NOMO-1 treated with DMSO at 0.1 percent for 48 hours (cell line): ENCODE measurements at regions not wholly inside any gene's neighbourhood (a gene's known extent, or its start where the extent isn't known, plus 50 kb on each side); places are given as distances from the start of the nearest gene placed in this dataset.
A peak's percentile ranks its signal among the peaks of the same experiment; 100 is the strongest.

Experiments used
- DNase-seq: peaks from one replicate; lab custom pipeline; 2025; ENCODE audit not compliant: unreplicated experiment; lab: John Stamatoyannopoulos, UW

DNA sequence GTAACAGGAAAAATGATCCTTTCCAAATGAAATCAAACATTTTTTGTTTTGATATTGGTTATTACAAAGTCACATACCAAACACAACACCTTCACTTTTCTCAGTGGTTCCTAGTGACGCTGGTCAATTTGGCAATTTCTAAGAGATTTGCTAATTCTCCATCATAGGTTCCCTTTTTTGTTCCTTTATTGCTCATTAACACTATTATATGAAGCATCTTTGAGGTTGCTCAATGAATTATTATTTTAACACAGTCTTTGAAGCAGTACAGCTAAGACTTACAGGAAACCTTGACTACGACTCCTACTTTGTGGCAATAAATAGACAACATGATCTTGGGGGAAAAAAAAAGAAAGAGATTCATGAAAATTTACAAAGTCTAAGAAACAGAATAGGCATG, 152.2 kb upstream of the VRK2 start:
- DNase-seq, result peak; percentile 51

DNA sequence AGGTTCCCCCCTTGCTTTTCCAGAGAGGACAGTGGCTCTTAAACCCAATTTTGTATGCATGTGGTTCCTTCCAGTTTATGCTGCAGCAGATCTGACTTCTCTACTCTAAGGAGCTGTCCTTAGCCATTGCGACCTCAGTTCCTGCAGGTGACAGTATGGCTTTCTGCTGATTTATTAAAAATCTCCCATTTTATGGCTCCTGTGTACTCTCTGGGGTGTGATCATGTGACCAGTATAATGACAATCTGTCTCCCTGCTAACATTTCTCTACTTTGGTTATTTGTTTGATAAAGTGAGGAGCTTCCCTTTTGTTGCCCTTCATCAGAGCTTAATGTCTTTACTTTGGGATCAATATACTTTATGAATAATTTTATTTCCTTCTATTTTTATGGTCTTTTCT, 148.7 kb upstream of the VRK2 start:
- DNase-seq, result no peak

DNA sequence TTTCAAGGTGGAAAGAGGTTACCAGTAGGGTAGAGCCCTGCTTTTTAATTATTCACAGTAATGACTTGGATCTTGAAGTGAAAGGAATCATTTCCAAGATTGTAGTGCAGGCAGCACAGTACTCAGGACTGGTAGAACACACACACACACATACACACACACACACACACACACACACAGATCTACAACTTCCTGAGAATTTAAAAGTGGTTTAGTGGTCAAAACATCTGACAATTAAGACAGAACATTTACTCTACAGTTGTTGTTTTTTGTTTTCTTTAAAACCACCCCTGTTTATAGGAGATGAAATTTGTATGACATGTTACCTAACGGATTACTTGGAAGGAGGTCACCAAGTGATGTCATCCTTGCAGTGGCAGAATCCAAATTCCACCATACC, 146.7 kb upstream of the VRK2 start:
- no peak for DNase-seq

DNA sequence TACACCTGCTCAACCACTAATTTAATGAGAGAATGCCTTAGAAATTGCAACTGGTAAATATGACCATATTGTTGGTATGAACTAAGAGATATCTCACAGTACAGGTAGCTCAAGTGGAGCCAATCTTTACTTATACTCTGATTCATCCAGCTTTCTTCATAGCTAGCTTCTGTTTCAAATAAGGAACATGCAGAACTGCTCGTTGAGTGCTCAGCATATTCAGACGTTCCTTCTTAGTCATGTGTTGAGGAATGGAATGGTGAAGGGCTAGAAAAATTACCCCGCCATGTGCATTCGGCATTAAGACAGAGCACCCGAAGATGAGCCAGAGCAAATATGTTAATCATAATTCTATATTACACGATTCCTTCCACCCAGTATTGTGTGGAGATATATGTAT, 144.0 kb upstream of the VRK2 start:
- no peak for DNase-seq

DNA sequence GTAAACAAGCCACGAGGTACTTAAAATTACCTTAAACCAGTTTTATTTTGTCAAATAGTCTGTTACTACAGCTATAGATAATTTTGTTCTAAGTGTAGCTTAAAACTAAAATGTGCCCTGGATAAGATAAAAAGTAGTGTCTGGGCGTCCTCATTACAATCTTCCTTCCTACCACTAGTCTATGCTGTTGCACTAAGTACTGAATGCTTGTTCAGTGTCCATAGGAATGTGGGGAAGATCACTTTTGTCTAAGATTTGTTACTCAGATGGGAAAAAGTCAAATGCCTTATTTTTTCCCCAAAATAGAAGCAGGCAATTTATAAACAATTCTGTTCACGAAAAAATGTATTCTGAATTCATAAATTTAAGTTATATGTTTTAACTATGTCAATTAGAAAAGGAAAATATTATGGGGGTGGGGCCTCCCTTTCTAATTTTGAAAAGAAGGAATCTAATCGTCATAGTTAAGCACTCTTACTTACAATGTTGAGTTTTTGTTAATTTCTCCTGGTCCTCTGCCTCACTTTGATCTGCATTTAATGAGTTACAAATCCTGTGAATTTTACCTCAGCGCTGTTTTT, 140.4 kb upstream of the VRK2 start:
- DNase-seq, result peak; percentile 50

DNA sequence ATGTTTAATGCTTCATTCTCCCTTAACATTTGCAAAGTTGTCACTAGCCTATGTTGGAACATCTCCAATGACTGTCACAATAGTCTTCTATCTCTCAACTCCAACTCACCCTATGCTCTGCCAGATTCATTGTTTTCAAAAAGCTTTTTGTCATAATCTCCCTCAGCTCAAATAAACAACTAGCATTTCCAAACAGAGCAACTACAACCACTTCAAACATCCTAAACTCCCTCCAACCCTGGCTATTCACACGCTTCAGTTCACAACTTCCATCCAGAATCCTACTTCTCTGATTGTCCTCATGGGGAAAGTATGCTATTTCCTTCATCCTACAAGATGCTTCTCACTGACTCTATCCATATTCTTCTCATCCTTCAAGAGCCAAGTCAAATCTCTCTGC, 139.2 kb upstream of the VRK2 start:
- no peak for DNase-seq

DNA sequence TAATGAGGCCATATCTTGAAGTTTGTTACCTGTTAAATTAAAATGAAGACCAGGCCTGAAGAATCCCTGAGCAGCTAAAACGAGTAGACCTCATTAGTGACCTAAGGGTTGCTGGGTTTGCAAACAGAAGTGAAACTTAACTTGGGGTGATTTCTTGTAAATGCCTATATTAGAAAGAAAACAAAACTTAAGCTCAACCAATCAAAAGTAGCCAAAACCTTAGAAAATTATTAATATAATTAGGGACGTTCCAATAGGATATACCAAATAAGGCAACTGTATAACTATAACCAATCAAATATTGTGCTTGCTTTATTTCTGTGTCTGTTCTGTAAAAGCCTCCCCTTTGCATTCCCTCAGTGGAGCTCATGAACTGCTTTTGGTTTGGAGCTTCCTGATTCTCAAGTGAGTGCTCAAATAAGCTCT, 137.9 kb upstream of the VRK2 start:
- no peak for DNase-seq

DNA sequence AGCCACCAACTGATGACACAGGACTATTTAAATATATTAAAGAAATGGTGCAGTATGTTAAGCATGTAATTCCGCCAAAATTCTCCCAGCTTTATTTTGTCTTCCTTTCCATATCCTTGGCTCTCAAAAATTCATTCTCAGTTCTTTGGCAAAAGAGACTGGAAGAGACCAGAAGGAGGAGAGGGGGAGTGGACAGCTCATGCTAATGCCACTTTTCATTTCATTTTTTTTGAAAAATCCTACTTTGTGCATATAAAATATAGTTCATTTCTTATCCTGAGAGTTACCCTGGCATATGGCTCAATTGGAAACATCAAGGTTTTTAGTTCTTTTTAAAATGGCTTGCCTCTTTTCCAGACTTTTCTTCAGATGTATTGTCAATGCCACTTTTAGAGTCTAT, 128.5 kb upstream of the VRK2 start:
- DNase-seq, result no peak

DNA sequence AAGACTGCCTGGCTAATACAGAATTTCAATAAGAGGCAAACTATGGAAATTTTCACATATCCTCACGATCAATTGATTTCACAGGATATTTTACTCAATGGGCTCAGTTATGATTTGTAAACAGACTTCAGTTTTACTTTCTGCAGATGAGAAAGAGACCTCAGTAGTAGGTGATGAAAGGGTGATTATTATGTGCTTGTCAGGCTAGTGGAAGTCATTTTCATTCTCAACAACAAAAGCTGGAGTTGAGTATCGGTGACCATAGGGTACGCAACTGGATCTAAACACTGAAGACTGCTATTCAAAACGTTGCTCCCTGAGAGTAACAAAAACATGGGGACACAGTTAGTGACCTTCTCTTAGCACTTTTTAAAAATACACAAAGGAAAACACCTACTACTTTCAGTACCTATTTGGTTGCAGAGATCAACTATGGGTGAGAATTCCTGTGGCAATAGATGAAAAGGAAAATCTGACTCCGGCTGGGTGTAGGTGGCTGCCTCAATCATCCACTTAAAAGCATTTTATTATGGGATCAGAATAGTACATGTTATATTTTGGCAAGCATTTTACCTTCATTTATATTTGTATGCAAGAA, 126.2 kb upstream of the VRK2 start:
- DNase-seq, result no peak

DNA sequence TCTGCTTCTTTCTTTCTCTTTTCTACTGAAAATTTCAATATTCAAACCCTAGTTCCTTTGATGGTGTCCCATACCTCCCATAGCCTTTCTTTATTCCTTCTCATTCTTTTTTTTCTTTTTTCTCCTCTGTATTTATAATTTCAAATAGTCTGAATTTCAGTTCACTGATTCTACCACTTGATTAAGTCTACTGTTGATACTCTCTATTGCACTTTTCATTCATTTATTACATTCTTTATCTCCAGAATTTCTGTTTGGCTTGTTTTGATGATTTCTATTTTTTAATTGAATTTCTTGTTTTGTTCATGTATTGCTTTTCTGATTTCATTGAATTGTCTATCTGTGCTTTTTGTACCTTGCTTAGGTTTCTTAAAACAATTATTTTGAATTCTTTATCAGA, 111.9 kb upstream of the VRK2 start:
- no peak for DNase-seq

DNA sequence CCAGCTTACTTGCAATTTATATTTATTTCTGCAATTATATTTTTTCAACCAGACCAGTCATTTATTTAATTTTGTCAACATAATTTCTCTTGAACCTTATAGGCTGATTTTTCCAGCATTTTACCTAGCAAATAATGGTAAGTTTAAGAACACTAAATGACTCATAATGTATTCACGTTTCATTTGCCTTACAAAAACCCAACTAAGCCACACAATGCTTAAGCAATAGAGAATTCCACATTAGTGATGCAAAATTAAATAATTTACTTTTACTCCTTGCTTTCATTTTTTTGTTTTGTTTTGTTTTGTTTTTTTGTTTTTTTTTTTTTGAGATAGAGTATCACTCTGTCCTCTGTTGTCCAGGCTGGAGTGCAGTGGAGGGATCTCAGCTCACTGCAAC, 110.4 kb upstream of the VRK2 start:
- no peak for DNase-seq

DNA sequence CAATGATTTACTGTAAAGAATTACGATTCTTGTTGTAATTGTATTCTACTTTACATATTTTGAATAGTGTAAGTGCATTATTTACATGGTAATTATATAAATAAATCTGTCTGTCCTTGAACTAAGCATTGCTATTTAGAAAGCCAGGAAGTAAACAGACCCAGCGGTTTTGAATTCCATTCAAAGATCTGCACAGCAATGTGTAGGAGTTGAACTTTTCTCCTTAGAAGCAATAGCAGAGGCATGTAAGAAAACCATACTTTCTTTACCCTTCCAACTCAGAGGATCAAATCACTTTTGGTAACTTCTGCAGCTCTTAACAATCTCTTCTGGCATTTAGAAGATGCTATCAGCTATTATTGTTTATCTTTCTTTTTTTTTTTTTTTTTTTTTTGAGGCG, 109.2 kb upstream of the VRK2 start:
- no peak for DNase-seq

DNA sequence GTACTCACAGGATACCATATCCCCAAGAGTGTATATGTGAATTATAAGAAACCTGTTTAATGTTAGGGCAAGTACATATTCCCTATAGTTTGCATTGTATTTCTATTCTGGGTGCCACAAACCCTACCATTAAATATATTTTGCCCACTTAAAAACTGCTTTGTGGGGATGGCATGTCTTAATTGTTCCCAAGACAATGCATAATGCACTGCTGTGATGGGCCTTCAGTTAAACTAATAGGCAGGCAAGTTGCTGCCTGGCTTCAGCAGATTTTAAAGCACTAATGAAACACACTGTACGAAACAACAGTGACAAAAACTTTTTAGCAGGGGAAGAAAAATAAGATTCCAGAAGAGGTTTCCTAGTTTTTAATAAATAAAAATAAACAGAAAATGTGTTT, 104.8 kb upstream of the VRK2 start:
- no peak for DNase-seq

DNA sequence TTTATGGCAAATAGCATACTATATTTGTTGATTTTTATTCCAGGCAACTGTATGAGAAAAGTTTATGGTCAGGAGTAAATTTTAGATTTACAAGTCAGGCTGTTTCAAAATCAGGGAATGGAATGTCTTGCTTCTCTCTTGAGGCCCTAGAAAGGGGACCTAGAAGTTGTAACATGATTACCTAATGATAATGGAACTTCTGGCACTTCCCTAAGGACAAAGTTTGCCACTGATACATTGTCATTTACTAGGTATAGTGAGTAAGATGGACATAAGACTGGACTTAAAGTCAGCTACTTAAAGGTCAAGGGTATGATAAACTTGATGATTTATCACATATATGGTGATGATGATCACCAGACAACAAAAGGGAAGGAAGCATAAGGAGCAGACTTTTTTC, 103.3 kb upstream of the VRK2 start:
- DNase-seq, result no peak

DNA sequence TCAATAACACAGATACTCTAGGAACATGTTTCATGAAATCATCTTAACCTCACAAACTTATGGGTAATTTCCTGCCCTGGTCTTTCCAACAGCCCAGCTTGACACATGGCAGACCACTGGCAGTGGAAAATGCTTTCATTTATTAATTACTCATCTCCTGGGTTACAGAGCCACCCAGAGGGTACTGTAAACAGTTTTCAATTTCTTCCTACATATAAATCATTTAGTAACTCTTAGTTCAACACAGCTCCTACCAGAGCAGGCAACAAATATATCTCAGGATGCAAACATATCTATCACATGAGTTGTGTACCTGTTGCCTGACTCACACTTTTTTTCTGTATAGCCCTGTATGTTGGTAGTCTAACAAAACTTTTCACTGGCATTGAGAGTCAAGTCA, 99.2 kb upstream of the VRK2 start:
- DNase-seq, result no peak

DNA sequence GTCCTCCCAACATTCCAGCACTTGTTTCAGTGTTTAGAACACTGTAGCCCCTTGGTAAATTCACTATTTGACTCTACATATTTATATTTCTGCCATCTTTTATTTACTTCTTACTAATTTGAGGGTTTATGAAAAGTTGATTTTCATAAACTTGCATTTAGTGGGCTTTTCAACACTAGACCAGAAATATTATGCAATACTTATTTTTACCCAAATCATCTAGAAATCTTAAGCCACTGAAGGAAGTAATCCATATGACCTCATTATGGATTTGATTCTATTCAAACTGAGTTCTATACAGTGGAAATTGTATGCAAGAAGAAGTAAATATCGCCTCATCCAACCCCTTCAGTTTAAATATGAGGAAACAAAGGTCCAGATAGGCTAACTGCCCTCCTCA, 92.6 kb upstream of the VRK2 start:
- DNase-seq, result no peak

DNA sequence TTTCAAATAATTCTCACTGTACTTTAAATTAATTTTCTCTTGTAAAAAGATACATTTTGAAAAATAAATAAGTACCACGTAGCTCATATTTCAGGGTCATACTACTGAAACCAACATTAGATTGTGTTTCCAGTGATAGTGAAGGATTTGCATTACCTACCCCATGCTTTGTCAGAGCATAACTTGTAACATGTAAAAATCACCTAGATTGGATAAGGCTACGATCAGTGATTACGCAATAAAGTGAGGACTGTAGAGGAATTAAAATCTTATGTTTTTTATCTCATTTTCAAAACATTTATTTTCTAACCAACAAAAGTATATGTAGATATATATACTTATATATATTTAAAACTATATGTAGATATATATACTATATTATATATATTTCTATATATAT, 89.4 kb upstream of the VRK2 start:
- DNase-seq, result no peak

DNA sequence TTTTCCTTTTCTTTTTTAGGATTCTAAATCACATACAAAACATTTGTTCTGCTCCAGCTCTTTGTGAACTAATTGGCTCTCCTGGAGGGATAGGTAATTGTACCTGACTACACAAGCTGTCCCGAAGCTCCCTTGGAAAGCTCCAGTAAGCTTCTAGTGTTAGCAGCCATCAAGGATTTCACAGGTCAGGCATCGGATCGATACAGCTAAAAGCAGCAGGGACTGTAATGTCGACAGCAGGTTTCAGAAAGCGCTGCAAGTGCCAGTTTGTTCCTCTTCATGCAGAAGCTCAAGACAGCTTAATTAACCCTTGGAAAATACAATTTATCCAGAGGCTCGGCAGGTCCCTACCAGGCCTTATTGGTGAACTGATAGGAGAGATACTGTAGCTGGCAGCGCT, 87.2 kb upstream of the VRK2 start:
- DNase-seq, result no peak

DNA sequence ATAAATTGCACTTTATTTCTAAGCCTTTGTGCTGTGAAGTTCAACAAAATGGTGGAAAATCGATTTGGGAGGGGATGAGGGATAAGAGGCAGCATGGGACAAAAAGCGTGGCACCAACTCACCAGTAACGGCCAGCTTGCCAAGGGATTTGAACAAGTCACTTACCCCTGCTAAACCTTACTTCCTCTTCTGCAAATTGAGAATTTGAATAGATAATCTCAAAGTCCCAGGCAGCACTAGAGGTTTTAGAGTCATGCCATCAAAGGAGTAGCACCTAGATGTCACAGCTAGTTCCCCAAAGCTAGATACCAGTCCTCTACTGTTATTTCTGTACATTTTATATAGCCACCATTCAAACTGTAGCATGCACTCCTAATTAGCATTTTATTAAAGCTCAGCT, 83.7 kb upstream of the VRK2 start:
- peak; percentile 14 for DNase-seq

DNA sequence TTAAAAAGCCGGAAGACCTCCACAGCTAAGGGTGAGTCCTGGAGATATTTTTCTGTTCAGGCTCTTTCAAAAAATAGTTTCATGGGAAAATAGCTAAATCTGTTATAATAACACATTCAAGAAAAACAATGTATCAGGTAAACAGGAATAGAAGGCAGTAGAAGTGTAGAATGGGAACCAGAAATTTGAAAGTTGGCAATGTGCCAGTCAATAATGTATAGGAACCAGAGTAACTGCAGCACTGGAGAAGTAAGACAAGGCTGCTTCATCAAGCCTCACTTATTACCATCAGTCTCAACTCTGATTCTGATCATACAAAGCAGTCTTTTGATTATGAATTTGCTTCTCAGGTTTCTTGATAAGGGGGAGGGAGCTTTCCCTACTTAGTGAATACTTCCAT, 81.4 kb upstream of the VRK2 start:
- no peak for DNase-seq

DNA sequence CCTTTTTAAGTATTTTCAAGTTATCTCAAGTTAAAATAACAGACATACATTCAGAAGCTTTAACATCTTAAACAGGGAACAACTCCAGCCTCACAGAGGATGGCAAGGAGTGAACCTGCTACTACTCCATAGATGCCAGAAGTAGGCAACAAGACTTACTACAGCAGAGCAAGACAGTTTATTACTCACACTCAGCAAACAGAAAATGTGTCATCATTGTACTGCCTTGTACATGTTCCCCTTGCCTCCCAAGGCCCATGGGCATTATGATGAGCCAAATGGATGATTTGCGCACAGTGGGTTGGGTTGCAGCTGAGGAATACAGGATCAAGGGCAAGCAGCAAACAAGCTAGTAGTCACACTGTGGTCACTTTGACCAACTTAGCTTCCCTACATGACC, 80.6 kb upstream of the VRK2 start:
- no peak for DNase-seq

DNA sequence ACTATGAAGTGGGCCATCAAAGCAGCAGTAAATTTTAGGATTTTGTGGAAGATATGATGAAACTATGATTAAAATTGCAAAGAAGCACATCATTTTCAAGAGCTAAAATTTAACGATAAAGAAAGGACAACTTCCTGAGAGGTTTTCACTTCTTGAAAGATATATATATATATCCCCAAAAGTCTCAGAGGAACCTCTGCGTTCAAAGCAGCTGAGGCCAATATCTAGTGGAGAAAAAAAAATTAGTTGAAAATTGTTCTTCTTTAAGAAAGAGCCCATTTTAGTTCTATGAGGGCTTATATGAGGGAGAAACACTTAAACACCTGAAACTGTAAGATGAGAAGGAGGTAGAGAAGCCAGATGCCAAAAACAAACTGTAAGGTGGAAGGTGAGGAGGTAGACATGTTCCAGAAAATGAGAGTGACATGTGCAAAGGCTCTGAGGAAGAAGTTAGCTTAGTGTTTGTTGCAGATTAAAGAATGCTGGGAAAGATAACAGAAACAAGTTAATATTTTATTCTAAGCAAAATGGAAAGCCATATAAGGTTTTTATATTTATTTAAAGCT, 72.9 kb upstream of the VRK2 start:
- no peak for DNase-seq

DNA sequence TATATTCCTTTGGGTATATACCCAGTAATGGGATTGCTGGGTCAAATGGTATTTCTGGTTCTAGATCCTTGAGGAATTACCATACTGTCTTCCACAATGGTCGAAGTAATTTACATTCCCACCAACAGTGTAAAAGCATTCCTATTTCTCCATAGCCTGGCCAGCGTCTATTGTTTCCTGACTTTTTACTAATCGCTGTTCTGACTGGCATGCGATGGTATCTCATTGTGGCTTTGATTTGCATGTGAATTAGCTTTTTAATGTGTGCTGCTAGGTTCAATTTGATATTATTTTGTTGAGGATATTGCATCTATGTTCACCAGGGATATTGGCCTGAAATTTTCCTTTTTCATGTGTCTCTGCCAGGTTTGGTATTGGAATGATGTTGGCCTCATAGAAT, 67.4 kb upstream of the VRK2 start:
- no peak for DNase-seq
